ENCODE measurements at regions not wholly inside any gene's neighbourhood (a gene's known extent, or its start where the extent isn't known, plus 50 kb on each side); places are given as distances from the start of the nearest gene placed in this dataset.

GRCh38 chr3:139201446-139202225, 142.2 kb upstream of the MRPS22 start:
- no peaks in the 10 kb centered on the region for H3K36me3 ChIP-seq
- H3K27me3 ChIP-seq = no peaks in the 10 kb centered on the region
- TF ChIP-seq, protein P1, sequence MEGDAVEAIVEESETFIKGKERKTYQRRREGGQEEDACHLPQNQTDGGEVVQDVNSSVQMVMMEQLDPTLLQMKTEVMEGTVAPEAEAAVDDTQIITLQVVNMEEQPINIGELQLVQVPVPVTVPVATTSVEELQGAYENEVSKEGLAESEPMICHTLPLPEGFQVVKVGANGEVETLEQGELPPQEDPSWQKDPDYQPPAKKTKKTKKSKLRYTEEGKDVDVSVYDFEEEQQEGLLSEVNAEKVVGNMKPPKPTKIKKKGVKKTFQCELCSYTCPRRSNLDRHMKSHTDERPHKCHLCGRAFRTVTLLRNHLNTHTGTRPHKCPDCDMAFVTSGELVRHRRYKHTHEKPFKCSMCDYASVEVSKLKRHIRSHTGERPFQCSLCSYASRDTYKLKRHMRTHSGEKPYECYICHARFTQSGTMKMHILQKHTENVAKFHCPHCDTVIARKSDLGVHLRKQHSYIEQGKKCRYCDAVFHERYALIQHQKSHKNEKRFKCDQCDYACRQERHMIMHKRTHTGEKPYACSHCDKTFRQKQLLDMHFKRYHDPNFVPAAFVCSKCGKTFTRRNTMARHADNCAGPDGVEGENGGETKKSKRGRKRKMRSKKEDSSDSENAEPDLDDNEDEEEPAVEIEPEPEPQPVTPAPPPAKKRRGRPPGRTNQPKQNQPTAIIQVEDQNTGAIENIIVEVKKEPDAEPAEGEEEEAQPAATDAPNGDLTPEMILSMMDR (IDR thresholded peaks at IDR 0.05) = no peak
- no peak for TF ChIP-seq POLR2AphosphoS5 (IDR thresholded peaks at IDR 0.05)
- no peak for TF ChIP-seq EP300 (IDR thresholded peaks at IDR 0.05; ENCODE audit: low read depth)
- no peak for TF ChIP-seq POLR2A (IDR thresholded peaks at IDR 0.05)
- in situ Hi-C loops (cut with MboI; ENCODE audit: low pct_ligation_motif_present in 1 of 4, low pct_unique_long_range_greater_than_20kb in 1 of 4, low sequenced_read_pairs in 3 of 4) (no loop called here), intact Hi-C loops (cut with DNase I; ENCODE audit: low total_unique reads) (no loop called here)
- 80 to 81% methylated on average over 4 to 7 of the region's 7 CpGs for WGBS, 2 donors (ENCODE audit: low coverage in 1 of 2)
- DNase-seq = no peak
- H3K27ac ChIP-seq = no peak overlapping the region
- H3K9me3 ChIP-seq = no peaks in the 10 kb centered on the region
- H3K4me1 ChIP-seq = peaks cover 0 to 18% (median 3%) of the 10 kb centered on the region in 4 donors
- no peak overlapping the region for H3K4me3 ChIP-seq

DNA sequence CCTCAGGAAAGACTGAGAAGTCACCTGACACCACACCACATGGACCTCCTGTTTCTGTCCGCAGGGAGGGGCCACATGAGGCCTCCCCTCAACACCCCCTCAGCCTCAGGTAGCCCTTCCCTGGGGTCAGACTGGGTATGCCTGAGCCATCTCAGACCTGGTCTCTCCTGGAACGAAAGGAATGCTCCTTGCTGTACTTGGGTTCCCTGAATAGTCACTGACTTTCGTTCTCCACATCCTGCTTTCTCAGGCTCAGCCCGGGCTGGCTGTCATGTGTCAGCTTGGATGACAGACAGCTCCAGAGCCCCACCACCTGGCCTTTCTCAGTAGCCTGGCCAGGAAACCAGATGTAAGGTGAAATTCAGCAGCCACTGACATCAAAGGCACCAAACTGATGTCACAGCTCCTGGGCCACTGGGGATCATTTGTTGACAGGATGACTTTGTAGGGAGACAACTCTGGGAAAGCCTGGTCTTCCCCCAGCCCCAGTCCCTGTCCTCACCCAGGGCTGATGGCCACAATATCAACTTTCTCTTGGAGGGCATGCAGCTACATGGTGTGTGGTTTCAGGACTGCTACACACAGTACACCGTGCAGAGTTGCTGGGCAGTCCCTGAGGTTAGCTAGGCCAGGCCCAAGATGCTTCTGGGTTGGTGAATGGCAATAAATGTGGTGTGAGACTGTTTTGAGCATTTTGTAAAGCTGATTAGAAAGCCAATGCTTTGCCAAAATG, 141.4 kb upstream of the MRPS22 start:
- Histone ChIP-seq H3K27ac (no peak overlapping the region), H3K36me3 (no peaks in the 10 kb centered on the region), H3K4me3 (no peak overlapping the region), H3K27me3 (no peaks in the 10 kb centered on the region), H3K9me3 (no peaks in the 10 kb centered on the region), H3K4me1 (peaks cover 0 to 18% (median under 1%) of the 10 kb centered on the region in 4 donors)
- TF ChIP-seq, protein P1 (IDR thresholded peaks at IDR 0.05) = peak in 4 of 5 experiments; percentile 38 to 65 (median 46)
- TF ChIP-seq POLR2A (IDR thresholded peaks at IDR 0.05) = no peak
- intact Hi-C loops (cut with DNase I; ENCODE audit: low total_unique reads) = no loop called here
- WGBS, 2 donors (ENCODE audit: low coverage in 1 of 2) = 31% methylated on average over 5 of the region's 5 CpGs; no CpG with 5 or more reads in 1 of the 2 donors
- in situ Hi-C loops (cut with MboI; ENCODE audit: low pct_ligation_motif_present in 1 of 4, low pct_unique_long_range_greater_than_20kb in 1 of 4, low sequenced_read_pairs in 3 of 4) = no loop called here
- DNase-seq = peak; percentile 75

- H3K4me3 ChIP-seq = no peak overlapping the region
- intact Hi-C loops (cut with DNase I; ENCODE audit: low total_unique reads) = no loop called here
- H3K27ac ChIP-seq = no peak overlapping the region
- no peak for TF ChIP-seq POLR2A (IDR thresholded peaks at IDR 0.05)
- TF ChIP-seq POLR2AphosphoS5 (IDR thresholded peaks at IDR 0.05) = no peak
- TF ChIP-seq, protein P1 (IDR thresholded peaks at IDR 0.05) = no peak
- no peak for TF ChIP-seq EP300 (IDR thresholded peaks at IDR 0.05; ENCODE audit: low read depth)
- DNase-seq = no peak
- H3K4me1 ChIP-seq = peaks cover 0 to 15% (median 0%) of the 10 kb centered on the region in 4 donors
- no peaks in the 10 kb centered on the region for H3K27me3 ChIP-seq
- H3K36me3 ChIP-seq = no peaks in the 10 kb centered on the region
- WGBS, 2 donors (ENCODE audit: low coverage in 1 of 2) = 48 to 56% methylated on average over 1 of the region's 1 CpG
- no peaks in the 10 kb centered on the region for H3K9me3 ChIP-seq
- in situ Hi-C loops (cut with MboI; ENCODE audit: low pct_ligation_motif_present in 1 of 4, low pct_unique_long_range_greater_than_20kb in 1 of 4, low sequenced_read_pairs in 3 of 4) = no loop called here
These were observed 140.9 kb upstream of the MRPS22 start for GRCh38 chr3:139202959-139203349.

- Histone ChIP-seq H3K27ac (no peak overlapping the region), H3K9me3 (no peaks in the 10 kb centered on the region), H3K4me3 (no peak overlapping the region), H3K36me3 (no peaks in the 10 kb centered on the region), H3K27me3 (no peaks in the 10 kb centered on the region), H3K4me1 (peaks cover 0 to 15% (median 0%) of the 10 kb centered on the region in 4 donors)
- in situ Hi-C loops (cut with MboI; ENCODE audit: low pct_ligation_motif_present in 1 of 4, low pct_unique_long_range_greater_than_20kb in 1 of 4, low sequenced_read_pairs in 3 of 4) (no loop called here), intact Hi-C loops (cut with DNase I; ENCODE audit: low total_unique reads) (no loop called here)
- TF ChIP-seq, protein P1 (IDR thresholded peaks at IDR 0.05) = no peak
- no peak for TF ChIP-seq POLR2AphosphoS5 (IDR thresholded peaks at IDR 0.05)
- TF ChIP-seq POLR2A (IDR thresholded peaks at IDR 0.05) = no peak
- TF ChIP-seq EP300 (IDR thresholded peaks at IDR 0.05; ENCODE audit: low read depth) = no peak
- no peak for DNase-seq
- WGBS, 2 donors (ENCODE audit: low coverage in 1 of 2) = 79% methylated on average over 2 of the region's 2 CpGs; no CpG with 5 or more reads in 1 of the 2 donors
These were observed 140.1 kb upstream of the MRPS22 start for GRCh38 chr3:139203752-139204151.
